HG03439 (cell line): ENCODE measurements at regions not wholly inside any gene's neighbourhood (a gene's known extent, or its start where the extent isn't known, plus 50 kb on each side); places are given as distances from the start of the nearest gene placed in this dataset.

Experiments
- ATAC-seq: cut with Tn5 transposase; IDR thresholded peaks from one replicate; pipeline ENCODE4 v1.9.1; 2021; ENCODE audit warnings: mild to moderate bottlenecking, moderate library complexity; ENCODE audit not compliant: unreplicated experiment

GRCh38 chr11:104366321-104366734 is 202.4 kb upstream of the PDGFD start:
- ATAC-seq, result no peak

- no peak for ATAC-seq
Observed at GRCh38 chr11:104365676-104366075, 201.7 kb upstream of the PDGFD start.

- no peak for ATAC-seq
Observed at GRCh38 chr11:104361975-104362374, 198.0 kb upstream of the PDGFD start.

GRCh38 chr11:104352036-104352435 is 188.1 kb upstream of the PDGFD start:
- ATAC-seq, result no peak

GRCh38 chr11:104343578-104343977 is 179.6 kb upstream of the PDGFD start:
- no peak for ATAC-seq

- no peak for ATAC-seq
Observed at GRCh38 chr11:104340590-104340989, 176.6 kb upstream of the PDGFD start.

- no peak for ATAC-seq
Observed at GRCh38 chr11:104339380-104339831, 175.5 kb upstream of the PDGFD start.

- no peak for ATAC-seq
Observed at GRCh38 chr11:104338186-104338585, 174.2 kb upstream of the PDGFD start.

GRCh38 chr11:104337273-104337672 is 173.3 kb upstream of the PDGFD start:
- no peak for ATAC-seq

GRCh38 chr11:104333977-104334376 is 170.0 kb upstream of the PDGFD start:
- ATAC-seq, result peak; percentile 61

- ATAC-seq, result no peak
Observed at GRCh38 chr11:104332110-104332509, 168.2 kb upstream of the PDGFD start.

GRCh38 chr11:104329078-104329665 is 165.2 kb upstream of the PDGFD start:
- no peak for ATAC-seq

GRCh38 chr11:104328512-104328907 is 164.6 kb upstream of the PDGFD start:
- ATAC-seq, result no peak

GRCh38 chr11:104327861-104328511 is 164.0 kb upstream of the PDGFD start:
- no peak for ATAC-seq

GRCh38 chr11:104325093-104325492 is 161.1 kb upstream of the PDGFD start:
- no peak for ATAC-seq

GRCh38 chr11:104324276-104324675 is 160.3 kb upstream of the PDGFD start:
- no peak for ATAC-seq

GRCh38 chr11:104323841-104324240 is 159.9 kb upstream of the PDGFD start:
- ATAC-seq, result no peak

- no peak for ATAC-seq
Observed at GRCh38 chr11:104322696-104323095, 158.7 kb upstream of the PDGFD start.

- no peak for ATAC-seq
Observed at GRCh38 chr11:104320956-104321355, 157.0 kb upstream of the PDGFD start.

- no peak for ATAC-seq
Observed at GRCh38 chr11:104320097-104320496, 156.2 kb upstream of the PDGFD start.

- ATAC-seq, result no peak
Observed at GRCh38 chr11:104319396-104319795, 155.4 kb upstream of the PDGFD start.

GRCh38 chr11:104306862-104307474 is 143.0 kb upstream of the PDGFD start:
- ATAC-seq, result no peak
